Trophoblast cell (in vitro differentiated cells and primary cell): ENCODE measurements at regions not wholly inside any gene's neighbourhood (a gene's known extent, or its start where the extent isn't known, plus 50 kb on each side); places are given as distances from the start of the nearest gene placed in this dataset.

Experiments
- DNase-seq, 2 donors: peaks; one replicate each; pipeline ENCODE4 v3.0.0-alpha.2; 2016
- H2AFZ ChIP-seq: 2 replicates; pipeline ENCODE4 v1.6.1; 2013; ENCODE audit warnings: low read length, moderate library complexity, mild to moderate bottlenecking; ENCODE audit not compliant: insufficient read depth, poor library complexity
- H2AK5ac ChIP-seq: 2 replicates; pipeline ENCODE4 v1.6.1; 2013; ENCODE audit warnings: mild to moderate bottlenecking, low read length
- H2BK120ac ChIP-seq: 2 replicates; pipeline ENCODE4 v1.6.1; 2013; ENCODE audit warnings: low read length, mild to moderate bottlenecking, moderate library complexity; ENCODE audit not compliant: insufficient read depth, poor library complexity
- H2BK12ac ChIP-seq: 2 replicates; pipeline ENCODE4 v1.6.1; 2013; ENCODE audit warnings: mild to moderate bottlenecking, low read length, moderate library complexity
- H2BK5ac ChIP-seq: 2 replicates; pipeline ENCODE4 v1.6.1; 2013; ENCODE audit warnings: low read length, low read depth, moderate library complexity, mild to moderate bottlenecking; ENCODE audit not compliant: poor library complexity
- H3K14ac ChIP-seq: 2 replicates; pipeline ENCODE4 v1.6.1; 2013; ENCODE audit warnings: mild to moderate bottlenecking, low read length
- H3K18ac ChIP-seq: 2 replicates; pipeline ENCODE4 v1.6.1; 2013; ENCODE audit warnings: mild to moderate bottlenecking, low read length
- H3K23ac ChIP-seq: 2 replicates; pipeline ENCODE4 v1.6.1; 2013; ENCODE audit warnings: low read length
- H3K27ac ChIP-seq: 2 replicates; pipeline ENCODE4 v1.5.1; 2013; ENCODE audit warnings: low read depth, mild to moderate bottlenecking, inconsistent platforms, low read length, moderate library complexity
- H3K27me3 ChIP-seq: 2 replicates; pipeline ENCODE4 v1.6.1; 2013; ENCODE audit warnings: inconsistent platforms, mild to moderate bottlenecking, low read length, moderate library complexity; ENCODE audit not compliant: insufficient read depth
- H3K36me3 ChIP-seq, 2 experiments: 1 replicate in 1 of 2; 2 replicates in 1 of 2; pipeline ENCODE4 v1.6.1; 2013; ENCODE audit warnings: low read length in 2 of 2, mild to moderate bottlenecking in 2 of 2, moderate library complexity in 1 of 2; ENCODE audit not compliant: insufficient read depth in 2 of 2, control insufficient read depth in 1 of 2
- H3K4ac ChIP-seq: 2 replicates; pipeline ENCODE4 v1.6.1; 2013; ENCODE audit warnings: low read depth, mild to moderate bottlenecking, low read length, moderate library complexity
- H3K4me1 ChIP-seq, 2 experiments: 1 replicate in 1 of 2; 2 replicates in 1 of 2; pipeline ENCODE4 v1.6.1; 2013; ENCODE audit warnings: low read length in 2 of 2, mild to moderate bottlenecking in 2 of 2, moderate library complexity in 1 of 2; ENCODE audit not compliant: insufficient read depth in 2 of 2, control insufficient read depth in 1 of 2
- H3K4me2 ChIP-seq: 2 replicates; pipeline ENCODE4 v1.6.1; 2013; ENCODE audit warnings: inconsistent platforms, mild to moderate bottlenecking, low read length, moderate library complexity
- H3K4me3 ChIP-seq: 2 replicates; pipeline ENCODE4 v1.5.1; 2013; ENCODE audit warnings: mild to moderate bottlenecking, low read depth, low read length, inconsistent platforms
- H3K79me1 ChIP-seq: one replicate; pipeline ENCODE4 v1.6.1; 2013; ENCODE audit warnings: low read length
- H3K79me2 ChIP-seq: 2 replicates; pipeline ENCODE4 v1.6.1; 2013; ENCODE audit warnings: low read length, mild to moderate bottlenecking; ENCODE audit not compliant: control insufficient read depth, insufficient read depth, poor library complexity
- H3K9ac ChIP-seq: 2 replicates; pipeline ENCODE4 v1.6.1; 2013; ENCODE audit warnings: mild to moderate bottlenecking, low read length
- H3K9me3 ChIP-seq: 2 replicates; pipeline ENCODE4 v1.6.1; 2013; ENCODE audit warnings: low read depth, mild to moderate bottlenecking, control low read depth, inconsistent platforms, low read length; ENCODE audit not compliant: insufficient read depth
- H4K12ac ChIP-seq: 2 replicates; pipeline ENCODE4 v1.6.1; 2013; ENCODE audit warnings: low read depth, mild to moderate bottlenecking, low read length, moderate library complexity
- H4K8ac ChIP-seq: 2 replicates; pipeline ENCODE4 v1.6.1; 2013; ENCODE audit warnings: low read depth, mild to moderate bottlenecking, low read length, moderate library complexity
- H4K91ac ChIP-seq: one replicate; pipeline ENCODE4 v1.6.1; 2013; ENCODE audit warnings: low read depth, mild to moderate bottlenecking, low read length, moderate library complexity
- WGBS: extraction: QIAGEN DNeasy Blood & Tissue Kit; methylation state at CpG from one replicate; pipeline ENCODE4 v1.1.7; 2013; ENCODE audit warnings: missing lambda C conversion rate; ENCODE audit not compliant: insufficient read length, insufficient coverage; ENCODE audit errors: extremely low coverage; 5-methylcytosine and 5-hydroxymethylcytosine counted together

- H3K36me3 ChIP-seq, result no peaks in the 10 kb centered on the region
- WGBS, result no CpG with 5 or more reads among the region's 3 CpGs
- no peak overlapping the region for H2BK120ac ChIP-seq
- H3K14ac ChIP-seq, result no peak overlapping the region
- no peaks in the 10 kb centered on the region for H3K4me1 ChIP-seq
- no peak overlapping the region for H4K91ac ChIP-seq
- H2AFZ ChIP-seq, result no peak overlapping the region
- H3K4ac ChIP-seq, result no peak overlapping the region
- H3K9ac ChIP-seq, result no peak overlapping the region
- peaks cover 10% of the 10 kb centered on the region for H3K9me3 ChIP-seq
- H4K8ac ChIP-seq, result no peak overlapping the region
- H3K4me2 ChIP-seq, result no peak overlapping the region
- no peak for DNase-seq
- H3K4me3 ChIP-seq, result no peak overlapping the region
- no peak overlapping the region for H2BK12ac ChIP-seq
- H3K27me3 ChIP-seq, result no peaks in the 10 kb centered on the region
- no peak overlapping the region for H3K18ac ChIP-seq
- no peak overlapping the region for H3K27ac ChIP-seq
- H4K12ac ChIP-seq, result no peak overlapping the region
- H3K23ac ChIP-seq, result no peak overlapping the region
- H2AK5ac ChIP-seq, result no peak overlapping the region
- H3K79me2 ChIP-seq, result no peaks in the 10 kb centered on the region
- H2BK5ac ChIP-seq, result no peak overlapping the region
- no peaks in the 10 kb centered on the region for H3K79me1 ChIP-seq
These were observed 431.9 kb upstream of the ANO5 start for GRCh38 chr11:21761000-21761399.

GRCh38 chr11:21768388-21768787 lies 424.5 kb upstream of the ANO5 start:
- Histone ChIP-seq H3K9ac (no peak overlapping the region), H3K27me3 (no peaks in the 10 kb centered on the region), H3K4ac (no peak overlapping the region), H2AFZ (no peak overlapping the region), H2BK12ac (no peak overlapping the region), H3K79me2 (no peaks in the 10 kb centered on the region), H2BK5ac (no peak overlapping the region), H2AK5ac (no peak overlapping the region), H4K8ac (no peak overlapping the region), H3K4me3 (no peak overlapping the region), H4K91ac (no peak overlapping the region), H3K18ac (no peak overlapping the region), H2BK120ac (no peak overlapping the region), H4K12ac (no peak overlapping the region), H3K14ac (no peak overlapping the region), H3K27ac (no peak overlapping the region), H3K79me1 (no peaks in the 10 kb centered on the region), H3K4me1 (no peaks in the 10 kb centered on the region), H3K23ac (no peak overlapping the region), H3K4me2 (no peak overlapping the region), H3K9me3 (no peaks in the 10 kb centered on the region), H3K36me3 (no peaks in the 10 kb centered on the region)
- DNase-seq, result no peak
- no CpG with 5 or more reads among the region's 3 CpGs for WGBS

GRCh38 chr11:21769188-21769587 lies 423.7 kb upstream of the ANO5 start:
- no peak overlapping the region for H3K18ac ChIP-seq
- H3K4me1 ChIP-seq, result no peaks in the 10 kb centered on the region
- H3K23ac ChIP-seq, result no peak overlapping the region
- no peak overlapping the region for H3K4me2 ChIP-seq
- H3K9ac ChIP-seq, result no peak overlapping the region
- no peaks in the 10 kb centered on the region for H3K9me3 ChIP-seq
- H3K36me3 ChIP-seq, result no peaks in the 10 kb centered on the region
- H3K27me3 ChIP-seq, result no peaks in the 10 kb centered on the region
- H2BK12ac ChIP-seq, result no peak overlapping the region
- H3K4me3 ChIP-seq, result no peak overlapping the region
- no peaks in the 10 kb centered on the region for H3K79me1 ChIP-seq
- H2BK120ac ChIP-seq, result no peak overlapping the region
- no peak overlapping the region for H4K12ac ChIP-seq
- no peak for DNase-seq
- no CpG with 5 or more reads among the region's 3 CpGs for WGBS
- H2AFZ ChIP-seq, result no peak overlapping the region
- H3K4ac ChIP-seq, result no peak overlapping the region
- H2AK5ac ChIP-seq, result no peak overlapping the region
- H4K91ac ChIP-seq, result no peak overlapping the region
- H3K27ac ChIP-seq, result no peak overlapping the region
- H2BK5ac ChIP-seq, result no peak overlapping the region
- no peaks in the 10 kb centered on the region for H3K79me2 ChIP-seq
- no peak overlapping the region for H3K14ac ChIP-seq
- no peak overlapping the region for H4K8ac ChIP-seq

GRCh38 chr11:21771097-21771496 lies 421.8 kb upstream of the ANO5 start:
- Histone ChIP-seq H3K4ac (no peak overlapping the region), H3K9me3 (no peaks in the 10 kb centered on the region), H4K91ac (no peak overlapping the region), H2AK5ac (no peak overlapping the region), H3K4me2 (no peak overlapping the region), H3K27me3 (no peaks in the 10 kb centered on the region), H3K23ac (no peak overlapping the region), H4K8ac (no peak overlapping the region), H3K27ac (no peak overlapping the region), H2BK12ac (no peak overlapping the region), H3K4me1 (no peaks in the 10 kb centered on the region), H3K36me3 (no peaks in the 10 kb centered on the region), H4K12ac (no peak overlapping the region), H2AFZ (no peak overlapping the region), H3K4me3 (no peak overlapping the region), H3K79me1 (no peaks in the 10 kb centered on the region), H3K14ac (no peak overlapping the region), H3K9ac (no peak overlapping the region), H2BK120ac (no peak overlapping the region), H3K79me2 (no peaks in the 10 kb centered on the region), H2BK5ac (no peak overlapping the region), H3K18ac (no peak overlapping the region)
- DNase-seq, result peak in 1 of 2 donors; percentile 21
- no CpG with 5 or more reads among the region's 1 CpG for WGBS
